Right lobe of liver (tissue), 4 donors: ENCODE measurements at regions not wholly inside any gene's neighbourhood (a gene's known extent, or its start where the extent isn't known, plus 50 kb on each side); places are given as distances from the start of the nearest gene placed in this dataset.

Experiments
- CTCF ChIP-seq, 4 donors: fragments of 200-600 bp in 3 of 4; fragments of 450-650 bp in 1 of 4; IDR thresholded peaks; one replicate each; pipeline versions ENCODE4 v1.5.1 to v1.8.0; 2016 to 2022; ENCODE audit warnings: antibody characterized with exemption in 4 of 4, mild to moderate bottlenecking in 2 of 4
- POLR2A ChIP-seq: fragments of 450-650 bp; IDR thresholded peaks from one replicate; pipeline ENCODE4 v1.6.1; 2017; ENCODE audit warnings: antibody characterized with exemption, mild to moderate bottlenecking
- donor health status: DM: no; HTN: no; CAD: no.
- donor health status: DM: no; HTN: no; CAD: no.
- donor health status: DM: no; HTN: yes; CAD: no.

DNA sequence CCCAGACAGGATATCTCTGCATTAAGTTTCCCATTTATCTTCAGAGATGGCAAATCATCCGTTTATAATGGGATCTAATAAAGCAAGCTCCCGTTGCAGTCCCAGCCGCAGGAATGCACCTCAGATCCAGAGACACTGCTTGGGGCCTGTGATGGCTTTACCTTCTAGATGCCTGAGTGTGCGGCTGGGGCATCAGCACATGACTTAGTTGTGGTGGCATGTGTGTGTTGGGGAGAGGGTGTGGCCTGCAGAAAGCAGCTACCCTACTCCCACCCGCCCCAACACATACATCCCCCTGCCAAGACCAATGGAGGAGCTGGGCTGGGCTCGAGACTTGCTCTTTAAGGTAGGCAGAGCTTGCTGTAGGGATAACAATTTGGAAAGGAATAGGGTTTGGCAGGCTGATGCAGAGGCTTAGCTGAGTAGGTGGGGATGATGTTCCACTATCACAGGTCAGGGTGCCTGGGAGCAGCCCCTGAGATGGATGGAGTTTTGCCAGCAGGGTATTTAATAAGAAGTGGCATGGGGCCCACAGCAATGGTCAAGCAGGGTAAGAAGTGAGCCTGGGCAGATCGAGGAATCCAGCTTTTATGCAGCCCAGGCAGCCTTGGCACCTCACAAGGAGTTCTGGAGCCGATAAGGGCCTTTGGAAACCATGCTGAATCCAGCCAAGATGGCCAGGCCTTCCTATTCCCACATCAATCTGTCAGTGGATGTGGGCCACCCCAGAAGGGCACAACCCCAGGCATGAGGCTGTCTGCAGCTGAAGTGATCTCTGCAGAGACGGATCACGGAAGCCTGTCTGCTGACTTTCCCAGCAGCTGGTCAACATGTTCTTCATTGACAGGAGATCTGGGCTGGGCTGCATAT lies 601.3 kb downstream of the BUD13 start:
- TF ChIP-seq CTCF (IDR thresholded peaks at IDR 0.05) = no peak
- TF ChIP-seq POLR2A = no peak
